ENCODE measurements at regions not wholly inside any gene's neighbourhood (a gene's known extent, or its start where the extent isn't known, plus 50 kb on each side); places are given as distances from the start of the nearest gene placed in this dataset.

GRCh38 chr22:25482091-25482760, 82.2 kb upstream of the GRK3 start:
- H3K4me1 ChIP-seq (ENCODE audit: control insufficient read depth, insufficient read depth, low read length): no peaks in the 10 kb centered on the region
- H3K27ac ChIP-seq (ENCODE audit: low read depth, low read length): no peak overlapping the region
- no peaks in the 10 kb centered on the region for H3K27me3 ChIP-seq (ENCODE audit: control insufficient read depth, insufficient read depth, low read length)
- peaks cover 5% of the 10 kb centered on the region; the same call in 1 of the 2 replicates for H3K9me3 ChIP-seq (ENCODE audit: control insufficient read depth, insufficient read depth, low read depth, low read length)
- peaks cover 35% of the 10 kb centered on the region for H3K36me3 ChIP-seq (ENCODE audit: control insufficient read depth, insufficient read depth, low read length)
- no peak overlapping the region for H3K4me3 ChIP-seq (ENCODE audit: low read depth, low read length)
- no peak overlapping the region for H3K9ac ChIP-seq (ENCODE audit: low read length)

GRCh38 chr22:25482868-25483639, 81.4 kb upstream of the GRK3 start:
- Histone ChIP-seq H3K27me3 (ENCODE audit: control insufficient read depth, insufficient read depth, low read length) (no peaks in the 10 kb centered on the region), H3K9me3 (ENCODE audit: control insufficient read depth, insufficient read depth, low read depth, low read length) (no peaks in the 10 kb centered on the region), H3K4me3 (ENCODE audit: low read depth, low read length) (no peak overlapping the region), H3K36me3 (ENCODE audit: control insufficient read depth, insufficient read depth, low read length) (peaks cover 28% of the 10 kb centered on the region), H3K27ac (ENCODE audit: low read depth, low read length) (no peak overlapping the region), H3K4me1 (ENCODE audit: control insufficient read depth, insufficient read depth, low read length) (no peaks in the 10 kb centered on the region), H3K9ac (ENCODE audit: low read length) (no peak overlapping the region)

- Histone ChIP-seq H3K9ac (ENCODE audit: low read length) (no peak overlapping the region), H3K4me1 (ENCODE audit: control insufficient read depth, insufficient read depth, low read length) (no peaks in the 10 kb centered on the region), H3K4me3 (ENCODE audit: low read depth, low read length) (no peak overlapping the region), H3K9me3 (ENCODE audit: control insufficient read depth, insufficient read depth, low read depth, low read length) (no peaks in the 10 kb centered on the region), H3K36me3 (ENCODE audit: control insufficient read depth, insufficient read depth, low read length) (peaks cover 27% of the 10 kb centered on the region), H3K27me3 (ENCODE audit: control insufficient read depth, insufficient read depth, low read length) (no peaks in the 10 kb centered on the region), H3K27ac (ENCODE audit: low read depth, low read length) (no peak overlapping the region)
Measured at GRCh38 chr22:25483931-25484330, 80.5 kb upstream of the GRK3 start.

- Histone ChIP-seq H3K4me3 (ENCODE audit: low read depth, low read length) (no peak overlapping the region), H3K9ac (ENCODE audit: low read length) (no peak overlapping the region), H3K36me3 (ENCODE audit: control insufficient read depth, insufficient read depth, low read length) (peaks cover 27% of the 10 kb centered on the region), H3K4me1 (ENCODE audit: control insufficient read depth, insufficient read depth, low read length) (no peaks in the 10 kb centered on the region), H3K27ac (ENCODE audit: low read depth, low read length) (no peak overlapping the region), H3K27me3 (ENCODE audit: control insufficient read depth, insufficient read depth, low read length) (no peaks in the 10 kb centered on the region), H3K9me3 (ENCODE audit: control insufficient read depth, insufficient read depth, low read depth, low read length) (no peaks in the 10 kb centered on the region; the same call in 1 of the 2 replicates)
Measured at GRCh38 chr22:25484521-25485315, 79.8 kb upstream of the GRK3 start.

- no peak overlapping the region for H3K27ac ChIP-seq (ENCODE audit: low read depth, low read length)
- H3K4me3 ChIP-seq (ENCODE audit: low read depth, low read length): no peak overlapping the region
- H3K4me1 ChIP-seq (ENCODE audit: control insufficient read depth, insufficient read depth, low read length): no peaks in the 10 kb centered on the region
- H3K27me3 ChIP-seq (ENCODE audit: control insufficient read depth, insufficient read depth, low read length): no peaks in the 10 kb centered on the region
- peaks cover 27% of the 10 kb centered on the region for H3K36me3 ChIP-seq (ENCODE audit: control insufficient read depth, insufficient read depth, low read length)
- no peaks in the 10 kb centered on the region; the same call in 1 of the 2 replicates for H3K9me3 ChIP-seq (ENCODE audit: control insufficient read depth, insufficient read depth, low read depth, low read length)
- H3K9ac ChIP-seq (ENCODE audit: low read length): no peak overlapping the region
Measured at GRCh38 chr22:25485626-25486545, 78.6 kb upstream of the GRK3 start.

GRCh38 chr22:25487508-25487907, 77.0 kb upstream of the GRK3 start:
- Histone ChIP-seq H3K9ac (ENCODE audit: low read length) (no peak overlapping the region), H3K4me3 (ENCODE audit: low read depth, low read length) (no peak overlapping the region), H3K9me3 (ENCODE audit: control insufficient read depth, insufficient read depth, low read depth, low read length) (no peaks in the 10 kb centered on the region; the same call in 1 of the 2 replicates), H3K36me3 (ENCODE audit: control insufficient read depth, insufficient read depth, low read length) (peaks cover 18% of the 10 kb centered on the region), H3K27me3 (ENCODE audit: control insufficient read depth, insufficient read depth, low read length) (no peaks in the 10 kb centered on the region), H3K27ac (ENCODE audit: low read depth, low read length) (no peak overlapping the region), H3K4me1 (ENCODE audit: control insufficient read depth, insufficient read depth, low read length) (no peaks in the 10 kb centered on the region)

- no peaks in the 10 kb centered on the region; the same call in 1 of the 2 replicates for H3K9me3 ChIP-seq (ENCODE audit: control insufficient read depth, insufficient read depth, low read depth, low read length)
- H3K36me3 ChIP-seq (ENCODE audit: control insufficient read depth, insufficient read depth, low read length): peaks cover 16% of the 10 kb centered on the region
Measured at GRCh38 chr22:25488244-25489020, 76.0 kb upstream of the GRK3 start.

GRCh38 chr22:25489947-25490346, 74.5 kb upstream of the GRK3 start:
- H3K27me3 ChIP-seq (ENCODE audit: control insufficient read depth, insufficient read depth, low read length): no peaks in the 10 kb centered on the region
- H3K4me1 ChIP-seq (ENCODE audit: control insufficient read depth, insufficient read depth, low read length): peaks cover 6% of the 10 kb centered on the region
- no peaks in the 10 kb centered on the region; the same call in 1 of the 2 replicates for H3K9me3 ChIP-seq (ENCODE audit: control insufficient read depth, insufficient read depth, low read depth, low read length)
- H3K36me3 ChIP-seq (ENCODE audit: control insufficient read depth, insufficient read depth, low read length): peaks cover under 1% of the 10 kb centered on the region; the same call in 1 of the 2 replicates
- H3K4me3 ChIP-seq (ENCODE audit: low read depth, low read length): no peak overlapping the region
- no peak overlapping the region for H3K9ac ChIP-seq (ENCODE audit: low read length)
- no peak overlapping the region for H3K27ac ChIP-seq (ENCODE audit: low read depth, low read length)

More at GRCh38 chr22:25488244-25489020, 76.0 kb upstream of the GRK3 start:
- H3K4me1 ChIP-seq (ENCODE audit: control insufficient read depth, insufficient read depth, low read length): no peaks in the 10 kb centered on the region
- H3K4me3 ChIP-seq (ENCODE audit: low read depth, low read length): no peak overlapping the region
- no peaks in the 10 kb centered on the region for H3K27me3 ChIP-seq (ENCODE audit: control insufficient read depth, insufficient read depth, low read length)
- no peak overlapping the region for H3K9ac ChIP-seq (ENCODE audit: low read length)
- no peak overlapping the region for H3K27ac ChIP-seq (ENCODE audit: low read depth, low read length)

GRCh38 chr22:25490896-25491295, 73.6 kb upstream of the GRK3 start:
- Histone ChIP-seq H3K9ac (ENCODE audit: low read length) (no peak overlapping the region), H3K27ac (ENCODE audit: low read depth, low read length) (no peak overlapping the region), H3K36me3 (ENCODE audit: control insufficient read depth, insufficient read depth, low read length) (no peaks in the 10 kb centered on the region), H3K4me1 (ENCODE audit: control insufficient read depth, insufficient read depth, low read length) (peaks cover 10% of the 10 kb centered on the region), H3K9me3 (ENCODE audit: control insufficient read depth, insufficient read depth, low read depth, low read length) (no peaks in the 10 kb centered on the region; the same call in 1 of the 2 replicates), H3K27me3 (ENCODE audit: control insufficient read depth, insufficient read depth, low read length) (no peaks in the 10 kb centered on the region), H3K4me3 (ENCODE audit: low read depth, low read length) (no peak overlapping the region)

Data from HUES6 (cell line).